ENCODE measurements at regions not wholly inside any gene's neighbourhood (a gene's known extent, or its start where the extent isn't known, plus 50 kb on each side); places are given as distances from the start of the nearest gene placed in this dataset.

- Histone ChIP-seq H3K27ac (ENCODE audit: low read depth, low read length) (no peak overlapping the region), H2AFZ (ENCODE audit: low read length, unreplicated experiment) (no peak overlapping the region), H3K79me2 (ENCODE audit: control insufficient read depth, insufficient read depth, low read length, unreplicated experiment) (no peaks in the 10 kb centered on the region), H3K4me1 (ENCODE audit: control insufficient read depth, insufficient read depth, low read length, unreplicated experiment) (no peaks in the 10 kb centered on the region), H3K4me3 (ENCODE audit: low read depth, low read length) (no peak overlapping the region), H3K36me3 (ENCODE audit: insufficient read depth, low read length) (no peaks in the 10 kb centered on the region), H3K27me3 (ENCODE audit: insufficient read depth, low read length) (no peaks in the 10 kb centered on the region)
These were observed 229.3 kb downstream of the HNMT start for GRCh38 chr2:138193416-138194213.

GRCh38 chr2:138201286-138201685 is 237.0 kb downstream of the HNMT start:
- Histone ChIP-seq H3K36me3 (ENCODE audit: insufficient read depth, low read length) (no peaks in the 10 kb centered on the region), H3K4me3 (ENCODE audit: low read depth, low read length) (no peak overlapping the region), H2AFZ (ENCODE audit: low read length, unreplicated experiment) (no peak overlapping the region), H3K4me1 (ENCODE audit: control insufficient read depth, insufficient read depth, low read length, unreplicated experiment) (no peaks in the 10 kb centered on the region), H3K79me2 (ENCODE audit: control insufficient read depth, insufficient read depth, low read length, unreplicated experiment) (no peaks in the 10 kb centered on the region), H3K27me3 (ENCODE audit: insufficient read depth, low read length) (no peaks in the 10 kb centered on the region), H3K27ac (ENCODE audit: low read depth, low read length) (no peak overlapping the region)

GRCh38 chr2:138202762-138203161 is 238.5 kb downstream of the HNMT start:
- H3K27me3 ChIP-seq (ENCODE audit: insufficient read depth, low read length) = no peaks in the 10 kb centered on the region
- H3K27ac ChIP-seq (ENCODE audit: low read depth, low read length) = no peak overlapping the region
- no peaks in the 10 kb centered on the region for H3K36me3 ChIP-seq (ENCODE audit: insufficient read depth, low read length)
- H2AFZ ChIP-seq (ENCODE audit: low read length, unreplicated experiment) = no peak overlapping the region
- no peaks in the 10 kb centered on the region for H3K79me2 ChIP-seq (ENCODE audit: control insufficient read depth, insufficient read depth, low read length, unreplicated experiment)
- no peaks in the 10 kb centered on the region for H3K4me1 ChIP-seq (ENCODE audit: control insufficient read depth, insufficient read depth, low read length, unreplicated experiment)
- no peak overlapping the region for H3K4me3 ChIP-seq (ENCODE audit: low read depth, low read length)

GRCh38 chr2:138205281-138205680 is 241.0 kb downstream of the HNMT start:
- Histone ChIP-seq H3K27me3 (ENCODE audit: insufficient read depth, low read length) (no peaks in the 10 kb centered on the region), H3K79me2 (ENCODE audit: control insufficient read depth, insufficient read depth, low read length, unreplicated experiment) (no peaks in the 10 kb centered on the region), H3K36me3 (ENCODE audit: insufficient read depth, low read length) (no peaks in the 10 kb centered on the region), H2AFZ (ENCODE audit: low read length, unreplicated experiment) (no peak overlapping the region), H3K4me1 (ENCODE audit: control insufficient read depth, insufficient read depth, low read length, unreplicated experiment) (peaks cover 7% of the 10 kb centered on the region), H3K4me3 (ENCODE audit: low read depth, low read length) (no peak overlapping the region), H3K27ac (ENCODE audit: low read depth, low read length) (no peak overlapping the region)

GRCh38 chr2:138207074-138207930 is 243.0 kb downstream of the HNMT start:
- Histone ChIP-seq H2AFZ (ENCODE audit: low read length, unreplicated experiment) (no peak overlapping the region), H3K27me3 (ENCODE audit: insufficient read depth, low read length) (no peaks in the 10 kb centered on the region), H3K4me3 (ENCODE audit: low read depth, low read length) (no peak overlapping the region)

GRCh38 chr2:138209009-138209408 is 244.7 kb downstream of the HNMT start:
- Histone ChIP-seq H3K36me3 (ENCODE audit: insufficient read depth, low read length) (no peaks in the 10 kb centered on the region), H3K4me1 (ENCODE audit: control insufficient read depth, insufficient read depth, low read length, unreplicated experiment) (peaks cover 7% of the 10 kb centered on the region), H3K4me3 (ENCODE audit: low read depth, low read length) (no peak overlapping the region), H3K27me3 (ENCODE audit: insufficient read depth, low read length) (no peaks in the 10 kb centered on the region), H2AFZ (ENCODE audit: low read length, unreplicated experiment) (no peak overlapping the region), H3K79me2 (ENCODE audit: control insufficient read depth, insufficient read depth, low read length, unreplicated experiment) (no peaks in the 10 kb centered on the region), H3K27ac (ENCODE audit: low read depth, low read length) (no peak overlapping the region)

More at GRCh38 chr2:138207074-138207930, 243.0 kb downstream of the HNMT start:
- no peak overlapping the region for H3K27ac ChIP-seq (ENCODE audit: low read depth, low read length)
- H3K36me3 ChIP-seq (ENCODE audit: insufficient read depth, low read length) = no peaks in the 10 kb centered on the region
- no peaks in the 10 kb centered on the region for H3K79me2 ChIP-seq (ENCODE audit: control insufficient read depth, insufficient read depth, low read length, unreplicated experiment)
- H3K4me1 ChIP-seq (ENCODE audit: control insufficient read depth, insufficient read depth, low read length, unreplicated experiment) = peaks cover 7% of the 10 kb centered on the region

- Histone ChIP-seq H3K4me3 (ENCODE audit: low read depth, low read length) (no peak overlapping the region), H3K27me3 (ENCODE audit: insufficient read depth, low read length) (no peaks in the 10 kb centered on the region), H3K27ac (ENCODE audit: low read depth, low read length) (no peak overlapping the region), H3K36me3 (ENCODE audit: insufficient read depth, low read length) (no peaks in the 10 kb centered on the region), H3K79me2 (ENCODE audit: control insufficient read depth, insufficient read depth, low read length, unreplicated experiment) (no peaks in the 10 kb centered on the region), H3K4me1 (ENCODE audit: control insufficient read depth, insufficient read depth, low read length, unreplicated experiment) (peaks cover 7% of the 10 kb centered on the region), H2AFZ (ENCODE audit: low read length, unreplicated experiment) (no peak overlapping the region)
These were observed 246.2 kb downstream of the HNMT start for GRCh38 chr2:138210487-138210886.

GRCh38 chr2:138212434-138212833 is 248.2 kb downstream of the HNMT start:
- Histone ChIP-seq H3K27ac (ENCODE audit: low read depth, low read length) (no peak overlapping the region), H2AFZ (ENCODE audit: low read length, unreplicated experiment) (no peak overlapping the region), H3K36me3 (ENCODE audit: insufficient read depth, low read length) (no peaks in the 10 kb centered on the region)

GRCh38 chr2:138213084-138213483 is 248.8 kb downstream of the HNMT start:
- Histone ChIP-seq H3K79me2 (ENCODE audit: control insufficient read depth, insufficient read depth, low read length, unreplicated experiment) (no peaks in the 10 kb centered on the region), H3K27me3 (ENCODE audit: insufficient read depth, low read length) (no peaks in the 10 kb centered on the region), H3K4me3 (ENCODE audit: low read depth, low read length) (no peak overlapping the region), H3K27ac (ENCODE audit: low read depth, low read length) (no peak overlapping the region), H2AFZ (ENCODE audit: low read length, unreplicated experiment) (no peak overlapping the region), H3K4me1 (ENCODE audit: control insufficient read depth, insufficient read depth, low read length, unreplicated experiment) (peaks cover 7% of the 10 kb centered on the region), H3K36me3 (ENCODE audit: insufficient read depth, low read length) (no peaks in the 10 kb centered on the region)

More at GRCh38 chr2:138212434-138212833, 248.2 kb downstream of the HNMT start:
- H3K4me1 ChIP-seq (ENCODE audit: control insufficient read depth, insufficient read depth, low read length, unreplicated experiment) = peaks cover 7% of the 10 kb centered on the region
- no peaks in the 10 kb centered on the region for H3K79me2 ChIP-seq (ENCODE audit: control insufficient read depth, insufficient read depth, low read length, unreplicated experiment)
- no peak overlapping the region for H3K4me3 ChIP-seq (ENCODE audit: low read depth, low read length)
- no peaks in the 10 kb centered on the region for H3K27me3 ChIP-seq (ENCODE audit: insufficient read depth, low read length)

- no peaks in the 10 kb centered on the region for H3K36me3 ChIP-seq (ENCODE audit: insufficient read depth, low read length)
These were observed 249.4 kb downstream of the HNMT start for GRCh38 chr2:138213624-138214023.

More at GRCh38 chr2:138213624-138214023, 249.4 kb downstream of the HNMT start:
- H3K4me3 ChIP-seq (ENCODE audit: low read depth, low read length) = no peak overlapping the region
- H3K79me2 ChIP-seq (ENCODE audit: control insufficient read depth, insufficient read depth, low read length, unreplicated experiment) = no peaks in the 10 kb centered on the region
- H3K4me1 ChIP-seq (ENCODE audit: control insufficient read depth, insufficient read depth, low read length, unreplicated experiment) = peaks cover 6% of the 10 kb centered on the region
- no peaks in the 10 kb centered on the region for H3K27me3 ChIP-seq (ENCODE audit: insufficient read depth, low read length)
- H3K27ac ChIP-seq (ENCODE audit: low read depth, low read length) = no peak overlapping the region
- no peak overlapping the region for H2AFZ ChIP-seq (ENCODE audit: low read length, unreplicated experiment)
